A172 (cell line): ENCODE measurements at regions not wholly inside any gene's neighbourhood (a gene's known extent, or its start where the extent isn't known, plus 50 kb on each side); places are given as distances from the start of the nearest gene placed in this dataset.
A peak's percentile ranks its signal among the peaks of the same experiment; 100 is the strongest.
"Not testable (repeated sequence)": the region's sequence is repeated elsewhere in the genome, so short reads cannot be mapped to it uniquely, and the experiment has no call there.

ENCODE experiments used
- DNase-seq: peaks from one replicate; pipeline ENCODE4 v3.0.0-alpha.2; 2015; ENCODE audit warnings: low spot score

- no peak for DNase-seq
Measured at GRCh38 chr11:96697466-96697865, 307.7 kb downstream of the JRKL start.

- DNase-seq: peak; percentile 1
Measured at GRCh38 chr11:96704847-96705246, 315.0 kb downstream of the JRKL start.

- DNase-seq: no peak
Measured at GRCh38 chr11:96706761-96707160, 316.9 kb downstream of the JRKL start.

DNA sequence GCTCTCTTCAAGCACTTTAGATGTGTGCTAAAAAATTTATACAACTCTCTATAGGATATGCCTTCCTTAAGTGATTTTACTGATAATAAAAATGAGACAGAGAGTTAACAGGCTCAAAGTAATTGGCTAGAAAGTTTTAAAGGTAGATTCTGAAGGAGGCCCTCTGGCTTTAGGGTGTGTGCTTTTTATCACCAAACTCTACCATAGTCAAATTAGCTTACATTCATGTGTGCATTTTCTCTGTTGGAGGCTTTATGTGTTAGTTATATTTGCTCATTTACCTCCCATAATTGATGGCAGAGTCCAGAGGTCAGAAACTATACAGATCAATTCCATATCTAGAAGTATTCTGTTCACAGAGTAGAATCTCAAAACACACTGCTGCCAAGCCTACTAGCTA lies 317.5 kb downstream of the JRKL start:
- no peak for DNase-seq

DNA sequence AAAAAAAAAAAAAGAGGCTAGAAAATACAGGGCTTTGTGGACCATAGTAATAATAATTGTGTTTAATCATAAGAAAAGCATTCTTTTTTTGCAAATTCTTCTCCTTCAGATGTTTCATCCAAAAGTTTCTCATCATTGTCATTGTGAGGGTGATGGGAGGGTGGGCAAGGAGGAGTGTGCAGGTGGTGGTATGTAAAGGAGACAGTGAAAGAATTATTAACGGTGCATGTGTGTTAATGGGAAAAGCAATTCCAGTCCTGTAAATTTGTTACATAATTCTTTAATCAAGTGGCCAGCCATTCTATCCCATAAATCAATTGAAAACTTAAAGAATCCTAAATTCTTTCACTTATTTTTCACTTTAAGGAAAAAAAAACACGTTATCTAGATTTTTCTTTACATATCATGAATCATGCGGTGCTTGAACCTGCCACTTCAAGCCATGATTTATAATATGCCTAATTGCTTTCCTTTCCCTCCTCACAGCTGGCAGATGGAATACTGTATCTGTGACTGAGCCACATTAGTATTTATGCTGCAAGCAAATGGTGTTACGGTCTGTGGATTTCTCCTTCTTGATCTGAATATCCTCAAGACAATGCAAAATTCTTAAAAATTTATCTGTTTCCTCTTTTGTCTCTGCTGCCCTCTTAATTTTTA lies 318.5 kb downstream of the JRKL start:
- DNase-seq: peak; percentile 60

DNA sequence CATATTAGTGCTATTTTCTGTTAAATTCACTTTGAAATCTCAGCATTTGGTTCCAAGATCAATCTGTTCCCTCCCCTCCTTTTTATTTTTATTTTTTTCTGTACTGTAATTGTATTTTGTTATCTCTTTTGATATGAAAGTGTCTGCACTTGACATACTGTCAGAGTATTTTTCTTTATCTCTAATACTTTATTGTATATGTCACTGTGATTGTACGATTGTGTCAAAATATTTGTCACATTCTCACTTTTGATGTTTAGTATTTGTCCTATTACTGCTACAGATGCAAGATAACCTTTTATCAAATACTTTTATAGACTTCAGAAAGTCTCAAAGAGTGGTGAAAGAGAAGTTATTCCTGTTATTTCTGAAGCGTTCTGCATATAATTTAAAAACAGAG lies 323.5 kb downstream of the JRKL start:
- DNase-seq: no peak

- no peak for DNase-seq
Measured at GRCh38 chr11:96714689-96715088, 324.9 kb downstream of the JRKL start.

DNA sequence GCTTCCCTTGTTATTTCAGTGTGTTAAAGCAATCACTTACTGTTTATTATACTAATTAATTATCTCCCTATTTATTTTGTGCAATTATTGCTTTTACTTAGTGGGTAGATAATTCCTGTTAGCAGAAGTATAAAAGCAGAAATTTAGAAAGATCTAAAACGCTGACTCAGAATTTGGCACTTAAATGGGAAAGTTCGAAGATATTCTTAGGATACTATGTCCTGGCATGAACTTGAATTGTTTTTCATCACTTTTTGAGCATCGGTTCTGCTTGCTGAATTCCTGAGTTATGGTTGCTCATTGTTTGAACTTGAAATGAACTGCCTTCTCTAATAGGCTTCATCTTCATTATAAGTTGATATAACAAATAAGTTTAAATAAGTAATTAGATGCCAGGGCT lies 325.4 kb downstream of the JRKL start:
- no peak for DNase-seq

GRCh38 chr11:96736601-96737000 lies 346.8 kb downstream of the JRKL start:
- DNase-seq: no peak

GRCh38 chr11:96738311-96738710 lies 348.5 kb downstream of the JRKL start:
- DNase-seq: no peak

DNA sequence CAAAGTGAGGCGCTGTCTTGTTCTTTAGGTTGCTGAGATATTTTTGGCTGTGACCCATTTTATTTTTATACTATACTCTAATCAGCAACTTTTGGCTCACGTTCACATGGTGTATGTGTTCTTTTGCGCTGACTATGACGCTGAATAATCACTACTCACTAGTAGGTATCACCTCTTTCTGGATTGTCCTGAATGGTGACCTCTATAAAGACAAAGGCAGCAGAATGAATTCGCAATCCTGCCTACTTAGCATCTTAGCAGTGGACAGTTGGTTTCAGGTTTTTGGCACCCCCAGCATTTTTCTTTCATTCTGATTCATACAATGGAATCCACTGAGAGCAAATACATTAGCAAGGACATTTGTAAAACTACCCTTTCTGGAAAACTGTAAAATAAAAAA lies 351.3 kb downstream of the JRKL start:
- DNase-seq: peak; percentile 3

DNA sequence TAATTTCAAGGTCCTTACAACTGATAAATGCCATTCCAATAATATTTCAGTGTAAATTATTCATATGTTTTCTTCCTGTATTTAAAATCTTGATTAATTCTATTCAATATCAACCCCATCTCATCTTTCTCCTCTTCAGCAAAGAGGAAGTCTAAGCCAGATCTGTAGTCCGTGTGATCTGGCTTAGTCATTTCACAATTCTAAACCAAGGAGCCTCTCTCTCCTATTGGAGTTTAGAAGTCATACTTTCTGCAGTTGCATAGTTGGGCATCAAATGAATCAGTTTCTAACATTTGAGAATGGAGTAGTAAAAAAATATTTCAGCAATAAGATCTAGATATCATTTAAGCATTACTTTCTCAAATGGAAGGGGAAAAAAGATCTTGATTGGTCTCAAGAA lies 354.9 kb downstream of the JRKL start:
- no peak for DNase-seq

DNA sequence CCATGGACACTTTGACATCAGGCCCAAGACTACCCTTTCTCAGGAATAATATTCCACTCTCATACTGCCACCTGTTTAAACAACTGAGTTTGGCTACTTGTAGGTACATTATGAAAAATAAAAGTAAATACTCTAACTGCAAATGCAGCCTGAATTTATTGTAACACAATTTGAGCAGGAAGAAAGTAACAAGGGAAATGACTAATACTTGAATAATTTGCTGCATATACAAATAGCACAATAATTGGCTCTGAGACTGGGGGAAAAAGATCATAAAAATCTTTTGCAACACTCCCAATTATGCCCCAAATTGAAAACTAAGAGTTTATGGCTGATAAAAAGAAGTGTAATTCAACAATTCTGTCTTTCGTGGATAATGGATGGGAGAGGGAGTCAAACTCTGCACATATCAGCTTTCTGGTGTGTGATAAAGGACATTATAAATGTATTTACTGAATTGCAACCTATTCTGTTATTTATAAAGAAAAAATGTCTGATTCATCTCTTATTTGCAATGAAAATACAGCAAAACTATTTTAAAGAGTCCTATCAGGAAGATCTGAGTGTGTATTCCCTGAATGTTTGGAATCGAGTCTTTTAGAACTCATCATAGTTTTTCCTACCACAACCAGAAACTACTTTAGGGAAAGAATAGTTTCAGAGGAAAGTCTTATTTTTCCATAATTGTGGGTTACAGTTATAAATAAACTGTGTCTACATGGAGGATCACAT lies 359.0 kb downstream of the JRKL start:
- peak; percentile 52 for DNase-seq

DNA sequence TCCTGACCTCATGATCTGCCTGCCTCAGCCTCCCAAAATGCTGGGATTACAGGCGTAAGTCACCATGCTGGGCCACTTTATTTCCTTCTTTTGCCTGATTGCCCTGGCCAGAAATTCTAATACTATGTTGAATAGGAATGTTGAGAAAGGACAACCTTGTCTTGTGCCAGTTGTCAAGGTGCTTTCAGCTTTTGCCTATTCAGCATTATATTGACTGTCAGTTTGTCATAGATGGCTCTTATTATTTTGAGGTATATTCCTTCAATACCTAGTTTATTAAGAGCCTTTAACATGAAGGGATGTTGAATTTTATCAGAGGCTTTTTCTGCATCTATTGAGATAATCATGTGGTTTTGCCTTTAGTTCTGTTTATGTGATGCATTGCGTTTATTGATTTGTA lies 362.0 kb downstream of the JRKL start:
- not testable (repeated sequence) for DNase-seq

- no peak for DNase-seq
Measured at GRCh38 chr11:96752221-96752620, 362.4 kb downstream of the JRKL start.

DNA sequence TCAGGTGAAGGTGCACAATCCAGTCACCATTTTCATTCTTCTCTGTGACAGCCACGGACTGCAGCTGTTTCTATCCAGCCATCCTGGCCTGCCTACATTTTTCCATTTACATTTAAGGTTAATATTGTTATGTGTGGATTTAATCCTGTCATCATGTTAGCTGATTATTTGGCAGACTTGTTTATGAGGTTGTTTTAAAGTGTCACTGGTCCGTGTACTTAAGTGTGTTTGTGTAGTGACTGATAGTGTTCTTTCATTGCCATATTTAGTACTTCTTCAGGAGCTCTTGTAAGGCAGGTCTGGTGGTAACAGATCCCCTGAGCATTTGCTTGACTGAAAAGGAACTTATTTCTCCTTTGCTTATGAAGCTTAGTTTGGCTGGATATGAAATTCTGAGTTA lies 364.2 kb downstream of the JRKL start:
- no peak for DNase-seq

DNA sequence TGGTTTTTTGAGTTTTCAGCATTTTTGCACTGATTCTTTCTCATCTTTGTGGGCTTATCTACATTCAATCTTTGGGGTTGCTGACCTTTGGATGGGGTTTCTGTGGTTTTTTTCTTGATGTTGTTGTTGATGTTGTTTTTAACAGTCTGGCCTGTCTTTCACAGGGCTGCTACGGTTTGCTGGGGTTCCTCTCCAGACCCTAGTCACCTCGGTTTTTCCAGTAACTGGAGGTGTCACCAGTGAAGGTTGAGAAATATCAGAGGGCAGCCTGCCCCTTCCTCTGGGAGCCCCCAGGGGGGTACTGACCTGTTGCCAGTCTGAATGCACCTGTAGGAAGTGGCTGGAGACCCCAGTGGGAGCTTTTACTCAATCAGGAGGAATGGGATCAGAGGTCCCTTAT lies 365.4 kb downstream of the JRKL start:
- DNase-seq: no peak

GRCh38 chr11:96755752-96756151 lies 365.9 kb downstream of the JRKL start:
- DNase-seq: no peak

DNA sequence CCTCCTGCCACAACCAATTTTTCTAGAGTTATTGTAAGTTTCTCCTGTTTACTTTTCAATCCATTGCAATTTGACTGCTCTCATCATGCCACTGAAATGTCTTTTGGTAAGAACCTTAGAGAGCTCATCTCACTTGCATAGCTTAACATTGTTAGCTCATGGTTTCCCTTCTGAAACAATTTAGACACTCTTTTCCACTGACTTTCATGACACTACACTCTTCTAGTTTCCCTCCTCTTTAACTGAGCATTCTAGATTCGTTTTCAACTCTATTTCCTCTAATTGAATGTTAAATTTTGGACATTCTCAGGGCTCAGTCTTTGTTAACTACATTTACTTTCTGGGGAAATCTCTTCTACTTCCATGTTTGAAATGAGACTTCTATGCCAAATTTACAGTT lies 369.1 kb downstream of the JRKL start:
- no peak for DNase-seq

- no peak for DNase-seq
Measured at GRCh38 chr11:96760306-96760705, 370.5 kb downstream of the JRKL start.

GRCh38 chr11:96760815-96761214 lies 371.0 kb downstream of the JRKL start:
- no peak for DNase-seq

DNA sequence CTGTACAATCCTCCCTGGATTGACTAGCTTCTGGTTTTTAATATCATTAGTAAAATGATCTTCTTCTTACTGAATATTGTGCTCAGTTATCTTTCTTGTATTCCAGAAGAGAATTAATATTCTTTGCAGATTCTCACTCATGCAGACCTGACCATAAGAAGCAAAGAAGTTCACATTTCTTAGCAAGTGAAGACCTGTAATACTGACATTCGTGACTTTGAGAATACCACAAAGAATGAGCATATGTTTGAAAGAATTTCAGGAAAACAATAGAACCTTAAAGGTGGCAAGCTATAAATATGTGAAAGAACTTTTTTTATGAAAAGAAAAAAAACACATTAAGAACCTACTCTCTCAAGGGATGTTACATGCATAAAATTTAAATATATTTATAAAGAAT lies 371.6 kb downstream of the JRKL start:
- DNase-seq: no peak

DNA sequence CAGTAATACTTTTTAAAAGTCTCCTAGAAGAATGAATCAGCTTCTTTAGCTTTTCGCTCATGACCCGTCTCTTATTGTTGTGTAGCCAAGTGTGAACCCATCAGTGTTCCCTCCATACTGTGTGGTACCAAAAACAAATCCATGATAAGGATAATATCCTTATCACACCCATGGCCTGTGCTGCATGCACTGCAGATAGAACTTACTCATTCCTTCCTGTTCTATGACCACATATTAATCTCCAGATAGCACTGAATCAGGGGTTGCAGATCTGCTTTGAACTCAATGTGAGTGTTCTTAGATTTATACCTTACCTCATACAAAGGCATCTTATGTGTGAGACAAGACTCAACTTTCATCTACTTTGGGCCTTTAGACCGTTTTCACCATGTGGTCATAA lies 373.4 kb downstream of the JRKL start:
- no peak for DNase-seq

DNA sequence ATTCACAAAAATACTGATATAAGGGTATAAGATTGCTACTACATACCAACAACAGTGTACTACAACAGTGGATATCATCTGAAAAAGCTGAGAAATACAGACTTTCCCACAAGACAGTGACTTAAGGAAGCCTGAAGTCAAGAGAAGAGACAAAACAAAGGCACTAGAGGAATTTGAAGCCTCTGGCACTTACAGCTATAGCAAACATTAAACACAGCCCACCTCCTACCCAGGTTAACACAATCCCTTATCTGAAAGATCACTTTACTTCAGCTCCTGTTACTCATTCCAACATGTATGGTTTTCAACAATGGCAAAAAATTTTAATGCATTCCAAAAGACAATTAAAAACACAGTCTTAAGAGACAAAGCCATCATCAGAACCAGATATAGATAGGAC lies 388.5 kb downstream of the JRKL start:
- DNase-seq: no peak
